OCI-LY1 (cell line): ENCODE measurements at regions not wholly inside any gene's neighbourhood (a gene's known extent, or its start where the extent isn't known, plus 50 kb on each side); places are given as distances from the start of the nearest gene placed in this dataset.

ENCODE experiments used
- H2AFZ ChIP-seq: fragments of 200-600 bp; sonication (generic), shearing (Covaris generic); 2 replicates; pipeline ENCODE4 v1.6.0; 2014; ENCODE audit warnings: antibody characterized with exemption, mild to moderate bottlenecking, low read length
- H3F3A ChIP-seq: fragments of 200-600 bp; sonication (generic), shearing (Covaris generic); 2 replicates; pipeline ENCODE4 v1.6.0; 2014; ENCODE audit warnings: mild to moderate bottlenecking, antibody characterized with exemption, low read length, moderate library complexity; ENCODE audit not compliant: insufficient read depth
- H3K27ac ChIP-seq: fragments of 200-600 bp; sonication (generic); 2 replicates; pipeline ENCODE4 v1.5.1; 2014; ENCODE audit warnings: low read length, mixed run types, mild to moderate bottlenecking, low read depth; ENCODE audit not compliant: poor library complexity, severe bottlenecking
- H3K27me3 ChIP-seq: fragments of 200-600 bp; sonication (generic); 2 replicates; pipeline ENCODE4 v1.6.0; 2014; ENCODE audit warnings: antibody characterized with exemption, mild to moderate bottlenecking, low read length, moderate library complexity; ENCODE audit not compliant: insufficient read depth
- H3K36me3 ChIP-seq: fragments of 200-600 bp; sonication (generic); 2 replicates; pipeline ENCODE4 v1.6.1; 2014; ENCODE audit warnings: mild to moderate bottlenecking, antibody characterized with exemption, low read length, moderate library complexity, mixed read lengths; ENCODE audit not compliant: insufficient read depth
- H3K4me1 ChIP-seq: fragments of 200-600 bp; sonication (generic); 2 replicates; pipeline ENCODE4 v1.5.1; 2014; ENCODE audit warnings: mild to moderate bottlenecking, low read length, moderate library complexity; ENCODE audit not compliant: insufficient read depth, severe bottlenecking
- H3K4me2 ChIP-seq: fragments of 200-600 bp; sonication (generic), shearing (Covaris generic); 2 replicates; pipeline ENCODE4 v1.6.1; 2014; ENCODE audit warnings: low read length
- H3K4me3 ChIP-seq: fragments of 200-600 bp; sonication (generic); 2 replicates; pipeline ENCODE4 v1.5.1; 2014; ENCODE audit warnings: low read length, low read depth, mild to moderate bottlenecking, mixed read lengths; ENCODE audit not compliant: poor library complexity, severe bottlenecking
- H3K79me2 ChIP-seq: fragments of 200-600 bp; shearing (Covaris generic); 2 replicates; pipeline ENCODE4 v1.6.1; 2016; ENCODE audit warnings: mixed run types, low read length, mixed read lengths; ENCODE audit not compliant: insufficient read depth
- H3K9ac ChIP-seq: fragments of 200-600 bp; sonication (generic), shearing (Covaris generic); 2 replicates; pipeline ENCODE4 v1.6.1; 2014; ENCODE audit warnings: mild to moderate bottlenecking, low read length, mixed read lengths
- H3K9me2 ChIP-seq: fragments of 200-600 bp; sonication (generic), shearing (Covaris generic); 2 replicates; pipeline ENCODE4 v1.6.1; 2014; ENCODE audit warnings: low read depth, mild to moderate bottlenecking, low read length, mixed read lengths
- H3K9me3 ChIP-seq: fragments of 200-600 bp; shearing (Covaris generic); 2 replicates; pipeline ENCODE4 v1.6.1; 2014; ENCODE audit warnings: low read length, mixed read lengths
- H4K20me1 ChIP-seq: fragments of 200-600 bp; sonication (generic), shearing (Covaris generic); 2 replicates; pipeline ENCODE4 v1.6.0; 2016; ENCODE audit warnings: mild to moderate bottlenecking, low read length; ENCODE audit not compliant: insufficient read depth
- EZH2 ChIP-seq: fragments of 200-600 bp; sonication (generic), shearing (Covaris generic); IDR thresholded peaks from 2 replicates; pipeline ENCODE4 v1.8.0; 2017; ENCODE audit warnings: borderline replicate concordance, mixed run types, mild to moderate bottlenecking, antibody characterized with exemption, low read length, moderate library complexity, mixed read lengths
- TF ChIP-seq, protein P1 (sequence below): fragments of 200-600 bp; sonication (generic), shearing (Covaris generic); IDR thresholded peaks from 2 replicates; pipeline ENCODE4 v1.5.1; 2017; ENCODE audit warnings: mild to moderate bottlenecking, antibody characterized with exemption, low read length, moderate library complexity, mixed read lengths

DNA sequence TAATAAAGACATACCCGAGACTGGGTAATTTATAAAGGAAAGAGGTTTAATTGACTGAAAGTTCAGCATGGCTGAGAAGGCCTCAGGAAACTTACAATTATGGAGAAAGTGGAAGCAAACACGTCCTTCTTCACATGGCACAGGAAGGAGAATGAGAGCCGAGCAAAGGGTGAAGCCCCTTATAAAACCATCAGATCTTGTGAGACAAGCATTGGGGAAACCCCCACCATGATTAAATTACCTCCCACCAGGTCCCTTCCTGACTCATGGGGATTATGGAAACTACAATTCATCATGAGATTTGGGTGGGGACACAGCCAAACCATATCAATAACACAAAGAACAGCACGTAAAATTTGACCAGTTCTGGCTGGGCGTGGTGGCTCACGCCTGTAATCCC, 85.6 kb upstream of the ATF7IP start:
- H3K36me3 ChIP-seq = no peaks in the 10 kb centered on the region; the same call in 1 of the 2 replicates
- H2AFZ ChIP-seq = no peak overlapping the region
- no peak overlapping the region for H3K4me3 ChIP-seq
- no peaks in the 10 kb centered on the region for H3K27me3 ChIP-seq
- no peaks in the 10 kb centered on the region for H3K79me2 ChIP-seq
- H3K9me3 ChIP-seq = peaks cover 14% of the 10 kb centered on the region
- H3F3A ChIP-seq = no peaks in the 10 kb centered on the region
- no peak for TF ChIP-seq EZH2
- TF ChIP-seq, protein P1, sequence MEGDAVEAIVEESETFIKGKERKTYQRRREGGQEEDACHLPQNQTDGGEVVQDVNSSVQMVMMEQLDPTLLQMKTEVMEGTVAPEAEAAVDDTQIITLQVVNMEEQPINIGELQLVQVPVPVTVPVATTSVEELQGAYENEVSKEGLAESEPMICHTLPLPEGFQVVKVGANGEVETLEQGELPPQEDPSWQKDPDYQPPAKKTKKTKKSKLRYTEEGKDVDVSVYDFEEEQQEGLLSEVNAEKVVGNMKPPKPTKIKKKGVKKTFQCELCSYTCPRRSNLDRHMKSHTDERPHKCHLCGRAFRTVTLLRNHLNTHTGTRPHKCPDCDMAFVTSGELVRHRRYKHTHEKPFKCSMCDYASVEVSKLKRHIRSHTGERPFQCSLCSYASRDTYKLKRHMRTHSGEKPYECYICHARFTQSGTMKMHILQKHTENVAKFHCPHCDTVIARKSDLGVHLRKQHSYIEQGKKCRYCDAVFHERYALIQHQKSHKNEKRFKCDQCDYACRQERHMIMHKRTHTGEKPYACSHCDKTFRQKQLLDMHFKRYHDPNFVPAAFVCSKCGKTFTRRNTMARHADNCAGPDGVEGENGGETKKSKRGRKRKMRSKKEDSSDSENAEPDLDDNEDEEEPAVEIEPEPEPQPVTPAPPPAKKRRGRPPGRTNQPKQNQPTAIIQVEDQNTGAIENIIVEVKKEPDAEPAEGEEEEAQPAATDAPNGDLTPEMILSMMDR = no peak
- H4K20me1 ChIP-seq = no peaks in the 10 kb centered on the region
- no peak overlapping the region for H3K9ac ChIP-seq
- no peaks in the 10 kb centered on the region for H3K9me2 ChIP-seq
- H3K4me1 ChIP-seq = peaks cover 46% of the 10 kb centered on the region
- no peak overlapping the region for H3K4me2 ChIP-seq
- H3K27ac ChIP-seq = peak overlapping the region; percentile 91

DNA sequence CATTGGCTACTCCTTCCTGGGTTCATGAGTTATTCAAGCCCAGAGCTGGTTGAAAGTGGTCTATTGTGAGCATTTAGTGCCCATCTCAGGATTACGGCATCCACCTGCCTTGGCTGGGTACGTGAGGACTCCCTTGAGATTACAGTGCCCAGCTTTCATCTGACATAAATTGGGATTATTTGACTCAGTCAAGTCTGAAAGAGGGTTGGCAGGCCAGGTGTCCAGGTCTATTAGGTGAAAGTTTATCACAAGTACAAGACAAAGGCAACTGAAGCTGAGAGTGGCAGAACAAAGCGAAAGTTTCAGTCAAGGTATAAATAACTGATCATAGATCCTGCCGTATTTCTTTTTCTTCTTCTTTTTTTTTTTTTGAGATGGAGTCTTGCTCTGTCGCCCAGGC, 84.6 kb upstream of the ATF7IP start:
- H2AFZ ChIP-seq = no peak overlapping the region

DNA sequence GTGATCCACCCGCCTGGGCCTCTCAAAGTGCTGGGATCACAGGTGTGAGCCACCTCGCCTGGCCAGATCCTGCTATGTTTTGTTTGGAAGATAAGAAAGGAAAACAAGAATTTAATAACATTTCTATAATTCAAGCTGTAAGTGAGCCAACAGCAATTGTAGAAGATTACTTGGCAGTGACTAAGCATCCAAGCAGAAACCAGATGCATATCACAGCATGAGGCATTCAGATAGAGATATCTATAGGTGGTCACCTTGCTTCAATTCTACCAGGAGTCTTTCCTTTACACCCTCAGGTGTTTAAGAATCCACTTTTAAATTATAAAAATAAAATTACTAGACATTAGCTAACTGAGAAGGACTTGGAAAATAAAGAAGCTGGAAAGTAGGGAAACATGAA, 83.9 kb upstream of the ATF7IP start:
- Histone ChIP-seq H3K4me3 (no peak overlapping the region), H2AFZ (no peak overlapping the region), H3K36me3 (peaks cover 9% of the 10 kb centered on the region; the same call in 1 of the 2 replicates), H3K27ac (peak overlapping the region; percentile 91), H3F3A (no peaks in the 10 kb centered on the region), H3K79me2 (no peaks in the 10 kb centered on the region), H3K9ac (no peak overlapping the region), H3K27me3 (no peaks in the 10 kb centered on the region), H3K4me2 (no peak overlapping the region), H3K4me1 (peaks cover 49% of the 10 kb centered on the region), H3K9me2 (no peaks in the 10 kb centered on the region), H3K9me3 (peaks cover 5% of the 10 kb centered on the region), H4K20me1 (no peaks in the 10 kb centered on the region)
- TF ChIP-seq EZH2 = no peak
- TF ChIP-seq, protein P1 = no peak

More for the DNA sequence above, 84.6 kb upstream of the ATF7IP start:
- no peaks in the 10 kb centered on the region for H3K9me2 ChIP-seq
- peak overlapping the region; percentile 91 for H3K27ac ChIP-seq
- no peak overlapping the region for H3K9ac ChIP-seq
- H3K9me3 ChIP-seq = peaks cover 5% of the 10 kb centered on the region
- peaks cover 5% of the 10 kb centered on the region; the same call in 1 of the 2 replicates for H3K36me3 ChIP-seq
- TF ChIP-seq, protein P1 = no peak
- no peak for TF ChIP-seq EZH2
- H3F3A ChIP-seq = no peaks in the 10 kb centered on the region
- peaks cover 49% of the 10 kb centered on the region for H3K4me1 ChIP-seq
- no peaks in the 10 kb centered on the region for H4K20me1 ChIP-seq
- H3K4me2 ChIP-seq = no peak overlapping the region
- H3K79me2 ChIP-seq = no peaks in the 10 kb centered on the region
- H3K4me3 ChIP-seq = no peak overlapping the region
- H3K27me3 ChIP-seq = no peaks in the 10 kb centered on the region
